Erythroblast (primary cell): ENCODE measurements at regions not wholly inside any gene's neighbourhood (a gene's known extent, or its start where the extent isn't known, plus 50 kb on each side); places are given as distances from the start of the nearest gene placed in this dataset.
"Not testable (repeated sequence)": the region's sequence is repeated elsewhere in the genome, so short reads cannot be mapped to it uniquely, and the experiment has no call there.

Experiments
- GATA1 ChIP-seq: IDR thresholded peaks from 2 replicates; pipeline ENCODE4 v1.6.1; 2011; ENCODE audit warnings: low read depth, mild to moderate bottlenecking, control low read depth, low read length, moderate library complexity
- POLR2A ChIP-seq: IDR thresholded peaks from 2 replicates; pipeline ENCODE4 v1.6.1; 2011; ENCODE audit warnings: mild to moderate bottlenecking, low read length

- TF ChIP-seq POLR2A, GATA1: not testable (repeated sequence)
These were observed 260.9 kb downstream of the BLID start for GRCh38 chr11:121855138-121855537.
